GM06990 (cell line): ENCODE measurements at regions not wholly inside any gene's neighbourhood (a gene's known extent, or its start where the extent isn't known, plus 50 kb on each side); places are given as distances from the start of the nearest gene placed in this dataset.

Experiments
- DNase-seq: peaks from one replicate; pipeline ENCODE4 v3.0.0-alpha.2; 2011; ENCODE audit not compliant: insufficient read length; ENCODE audit errors: extremely low read depth
- H3K27me3 ChIP-seq: replicated peaks from 2 replicates; pipeline ENCODE4 v1.6.0; 2011; ENCODE audit warnings: low read length; ENCODE audit not compliant: control insufficient read depth, insufficient read depth
- H3K36me3 ChIP-seq: 2 replicates; pipeline ENCODE4 v1.5.1; 2011; ENCODE audit warnings: low read length; ENCODE audit not compliant: control insufficient read depth, insufficient read depth
- H3K4me3 ChIP-seq: replicated peaks from 2 replicates; pipeline ENCODE4 v1.5.1; 2011; ENCODE audit warnings: low read depth, mild to moderate bottlenecking, control low read depth, low read length
- TF ChIP-seq, protein P1 (sequence below): IDR thresholded peaks from 2 replicates; pipeline ENCODE4 v1.5.1; 2011; ENCODE audit warnings: low read length, control low read depth, mild to moderate bottlenecking, inconsistent platforms; ENCODE audit not compliant: insufficient read depth, poor library complexity, severe bottlenecking

DNA sequence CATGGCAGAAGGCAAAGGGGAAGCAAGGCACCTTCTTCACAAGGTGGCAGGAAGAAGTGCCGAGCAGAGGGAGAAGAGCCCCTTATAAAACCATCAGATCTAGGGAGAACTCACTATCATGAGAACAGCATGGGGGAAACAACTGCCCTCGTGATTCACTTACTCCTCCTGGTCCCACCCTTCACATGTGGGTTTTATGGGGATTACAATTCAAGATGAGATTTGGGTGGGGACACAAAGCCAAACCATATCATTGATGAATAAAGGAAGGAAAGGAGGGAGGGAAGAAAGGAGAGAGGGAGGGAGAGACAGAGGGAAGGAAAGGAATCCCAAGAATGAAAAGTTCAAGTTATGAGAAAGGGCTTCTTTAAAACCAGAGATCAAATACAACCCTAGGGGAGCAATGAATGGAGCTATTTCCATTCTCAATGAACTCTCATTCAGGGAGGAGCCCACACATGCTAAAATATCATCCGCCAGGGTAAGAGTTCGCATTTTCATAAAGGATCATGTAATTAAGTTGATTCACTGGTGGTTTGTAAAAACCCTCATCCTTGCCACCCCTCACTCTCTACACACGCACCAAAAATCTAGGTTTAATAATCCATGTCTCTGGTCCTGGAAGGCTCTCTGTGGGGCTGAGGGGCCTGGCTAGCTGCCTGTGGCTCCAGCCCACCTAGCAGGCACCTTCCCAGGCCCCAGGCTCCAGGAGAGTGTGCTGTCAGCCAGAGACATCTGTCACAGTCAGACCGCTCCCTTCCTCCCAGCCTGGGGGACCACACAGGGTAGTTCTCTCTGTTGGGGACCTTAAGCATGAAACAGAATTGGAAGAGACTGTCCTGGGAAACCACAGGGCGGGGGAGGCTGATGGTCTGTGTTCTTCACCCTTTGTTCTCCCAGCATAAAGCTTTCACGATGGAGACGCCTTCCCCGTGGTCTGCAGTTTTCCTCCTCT, 94.0 kb downstream of the CCDC185 start:
- Histone ChIP-seq H3K36me3 (no peaks in the 10 kb centered on the region), H3K4me3 (no peak overlapping the region), H3K27me3 (peaks cover 1% of the 10 kb centered on the region)
- DNase-seq = no peak
- TF ChIP-seq, protein P1, sequence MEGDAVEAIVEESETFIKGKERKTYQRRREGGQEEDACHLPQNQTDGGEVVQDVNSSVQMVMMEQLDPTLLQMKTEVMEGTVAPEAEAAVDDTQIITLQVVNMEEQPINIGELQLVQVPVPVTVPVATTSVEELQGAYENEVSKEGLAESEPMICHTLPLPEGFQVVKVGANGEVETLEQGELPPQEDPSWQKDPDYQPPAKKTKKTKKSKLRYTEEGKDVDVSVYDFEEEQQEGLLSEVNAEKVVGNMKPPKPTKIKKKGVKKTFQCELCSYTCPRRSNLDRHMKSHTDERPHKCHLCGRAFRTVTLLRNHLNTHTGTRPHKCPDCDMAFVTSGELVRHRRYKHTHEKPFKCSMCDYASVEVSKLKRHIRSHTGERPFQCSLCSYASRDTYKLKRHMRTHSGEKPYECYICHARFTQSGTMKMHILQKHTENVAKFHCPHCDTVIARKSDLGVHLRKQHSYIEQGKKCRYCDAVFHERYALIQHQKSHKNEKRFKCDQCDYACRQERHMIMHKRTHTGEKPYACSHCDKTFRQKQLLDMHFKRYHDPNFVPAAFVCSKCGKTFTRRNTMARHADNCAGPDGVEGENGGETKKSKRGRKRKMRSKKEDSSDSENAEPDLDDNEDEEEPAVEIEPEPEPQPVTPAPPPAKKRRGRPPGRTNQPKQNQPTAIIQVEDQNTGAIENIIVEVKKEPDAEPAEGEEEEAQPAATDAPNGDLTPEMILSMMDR = no peak

DNA sequence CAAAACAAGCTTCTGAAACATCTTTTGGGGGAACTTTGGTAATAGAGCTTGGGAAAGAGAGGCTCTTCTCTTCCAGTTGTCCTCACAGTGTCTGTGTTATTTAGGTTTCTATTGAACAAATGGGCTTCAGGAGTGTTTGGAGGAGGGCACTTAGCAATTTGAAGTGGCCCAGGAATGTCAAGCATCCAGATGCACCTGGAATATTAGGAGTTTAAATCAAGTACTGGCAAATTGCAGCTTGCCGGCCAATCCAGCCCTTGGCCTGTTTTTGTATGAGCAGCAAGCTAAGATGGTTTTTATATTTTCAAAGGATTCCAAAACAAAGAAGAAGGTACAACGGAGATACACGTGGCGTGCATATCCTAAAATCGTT, 94.7 kb downstream of the CCDC185 start:
- no peak for DNase-seq
- no peak overlapping the region for H3K4me3 ChIP-seq
- no peaks in the 10 kb centered on the region for H3K36me3 ChIP-seq
- peaks cover 1% of the 10 kb centered on the region for H3K27me3 ChIP-seq
- TF ChIP-seq, protein P1 = no peak

DNA sequence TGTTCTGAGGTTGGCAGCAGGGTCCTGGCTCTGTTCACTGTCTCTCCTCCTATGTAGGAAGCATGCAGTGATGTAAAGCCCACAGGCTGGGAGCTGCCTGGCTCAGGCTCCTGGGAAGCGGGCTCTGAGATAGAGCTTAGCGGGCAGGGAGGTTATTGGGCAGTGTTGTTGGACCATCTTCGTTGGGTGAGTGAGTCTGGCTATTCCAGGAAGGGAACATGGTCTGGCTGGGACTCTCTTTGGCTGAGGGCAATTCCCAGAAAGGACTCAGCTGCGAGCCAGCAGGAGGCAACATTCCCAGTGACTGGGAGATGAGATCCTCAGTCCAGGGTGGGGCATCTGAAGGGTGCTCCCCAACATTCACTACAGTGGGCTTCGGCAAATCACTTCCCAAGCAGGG, 96.2 kb downstream of the CCDC185 start:
- DNase-seq = no peak
- no peaks in the 10 kb centered on the region for H3K36me3 ChIP-seq
- peaks cover 1% of the 10 kb centered on the region for H3K27me3 ChIP-seq
- no peak overlapping the region for H3K4me3 ChIP-seq
- TF ChIP-seq, protein P1 = no peak

DNA sequence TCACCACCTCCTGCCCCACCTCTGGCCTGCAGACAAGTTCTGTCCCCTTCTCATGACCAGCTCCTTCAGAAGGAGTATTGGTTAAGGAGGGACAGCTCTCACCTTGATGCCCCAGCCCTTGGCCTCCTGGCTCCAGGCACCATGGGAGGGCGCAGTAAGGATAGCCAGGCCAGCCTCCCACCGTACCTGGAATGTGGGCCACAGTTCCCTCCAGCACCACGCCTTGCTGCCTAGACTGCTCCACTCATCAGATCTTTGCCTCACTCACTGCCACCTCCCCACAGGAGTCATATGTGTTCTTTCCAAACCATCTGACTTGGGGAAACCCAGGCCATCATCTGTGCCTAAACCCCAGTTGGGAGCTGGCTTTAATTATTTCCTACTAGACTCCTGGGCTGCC, 97.0 kb downstream of the CCDC185 start:
- H3K36me3 ChIP-seq = no peaks in the 10 kb centered on the region
- H3K27me3 ChIP-seq = peaks cover 1% of the 10 kb centered on the region
- no peak overlapping the region for H3K4me3 ChIP-seq
- DNase-seq = no peak
- TF ChIP-seq, protein P1 = no peak
